H1 (cell line): ENCODE measurements at regions not wholly inside any gene's neighbourhood (a gene's known extent, or its start where the extent isn't known, plus 50 kb on each side); places are given as distances from the start of the nearest gene placed in this dataset.

Source experiments
- CTCF ChIA-PET: fragments of 300-600 bp; sonication (Branson Sonifier 250); formaldehyde crosslinking; loops from one replicate; lab custom pipeline; 2021; ENCODE audit not compliant: partially characterized antibody; lab: Charles Lee
- POLR2A ChIA-PET: fragments of 300-600 bp; sonication (Branson Sonifier 250); formaldehyde crosslinking; loops from one replicate; lab custom pipeline; 2021; ENCODE audit warnings: inconsistent platforms; ENCODE audit not compliant: partially characterized antibody; lab: Charles Lee
- DNase-seq, 2 experiments: peaks; one replicate each; pipeline versions ENCODE4 v3.0.0 to v3.0.0-alpha.2; 2010 to 2022; ENCODE audit warnings: low spot score in 2 of 2, low read depth in 1 of 2, mixed read lengths in 1 of 2
- FAIRE-seq: peaks from 2 replicates; lab custom pipeline; 2011; peaks lifted over from hg19 to GRCh38; lab: Jason Lieb, UNC
- H2AFZ ChIP-seq: 2 replicates; pipeline ENCODE4 v1.8.1; 2012; ENCODE audit warnings: low read length, inconsistent platforms
- H2AK5ac ChIP-seq: 2 replicates; pipeline ENCODE4 v1.6.1; 2013; ENCODE audit warnings: low read depth, low read length
- H2BK120ac ChIP-seq: replicated peaks from 2 replicates; pipeline ENCODE3; 2013; ENCODE audit warnings: low read depth, low read length, inconsistent platforms
- H2BK12ac ChIP-seq: 2 replicates; pipeline ENCODE4 v1.6.1; 2013; ENCODE audit warnings: low read depth, low read length
- H2BK15ac ChIP-seq: 2 replicates; pipeline ENCODE4 v1.6.1; 2013; ENCODE audit warnings: low read length
- H2BK20ac ChIP-seq: 2 replicates; pipeline ENCODE4 v1.6.1; 2013; ENCODE audit warnings: low read length
- H2BK5ac ChIP-seq: 2 replicates; pipeline ENCODE4 v1.6.1; 2013; ENCODE audit warnings: low read depth, low read length
- H3K14ac ChIP-seq: 2 replicates; pipeline ENCODE4 v1.6.1; 2013; ENCODE audit warnings: inconsistent platforms; ENCODE audit not compliant: insufficient read length
- H3K18ac ChIP-seq: 2 replicates; pipeline ENCODE4 v1.6.1; 2013; ENCODE audit warnings: low read length; ENCODE audit errors: extremely low read depth
- H3K23ac ChIP-seq: 2 replicates; pipeline ENCODE4 v1.6.1; 2013; ENCODE audit warnings: inconsistent platforms; ENCODE audit not compliant: insufficient read length
- H3K23me2 ChIP-seq: 2 replicates; pipeline ENCODE4 v1.6.1; 2013; ENCODE audit warnings: low read depth, low read length
- H3K27ac ChIP-seq: 2 replicates; pipeline ENCODE4 v1.6.1; 2011; ENCODE audit warnings: low read depth, low read length, inconsistent platforms
- H3K27me3 ChIP-seq, 4 experiments: replicated peaks in 1 of 4; 1 replicate in 1 of 4; 2 replicates in 3 of 4; pipeline versions ENCODE4 v1.6.1 to v1.8.1; 2011 to 2013; ENCODE audit warnings: low read length in 3 of 4, mild to moderate bottlenecking in 3 of 4, inconsistent platforms in 2 of 4, mixed read lengths in 2 of 4, moderate library complexity in 1 of 4; ENCODE audit not compliant: control insufficient read depth in 3 of 4, insufficient read depth in 3 of 4; ENCODE audit errors: extremely low read depth in 1 of 4
- H3K36me3 ChIP-seq, 4 experiments: 2 replicates each; pipeline versions ENCODE4 v1.6.1 to v1.8.1; 2011 to 2013; ENCODE audit warnings: mild to moderate bottlenecking in 4 of 4, low read length in 3 of 4, moderate library complexity in 2 of 4, control low read depth in 1 of 4, inconsistent platforms in 1 of 4; ENCODE audit not compliant: insufficient read depth in 4 of 4, control insufficient read depth in 2 of 4
- H3K4ac ChIP-seq: replicated peaks from 2 replicates; pipeline ENCODE3; 2013; ENCODE audit warnings: low read length, low read depth, mixed read lengths, inconsistent platforms; ENCODE audit not compliant: insufficient read length
- H3K4me1 ChIP-seq, 4 experiments: replicated peaks in 1 of 4; 1 replicate in 1 of 4; 2 replicates in 3 of 4; pipeline versions ENCODE4 v1.6.1 to v1.8.1; 2011 to 2013; ENCODE audit warnings: low read length in 3 of 4, inconsistent platforms in 2 of 4, mixed read lengths in 1 of 4; ENCODE audit not compliant: insufficient read depth in 4 of 4, control insufficient read depth in 3 of 4
- H3K4me2 ChIP-seq, 2 experiments: 2 replicates each; pipeline versions ENCODE4 v1.6.1 to v1.8.1; 2011 to 2013; ENCODE audit warnings: low read depth in 2 of 2, low read length in 2 of 2, control low read depth in 1 of 2, inconsistent platforms in 1 of 2, mild to moderate bottlenecking in 1 of 2; ENCODE audit not compliant: insufficient read depth in 1 of 2
- H3K4me3 ChIP-seq, 4 experiments: fragments of 200-600, 300-600 bp in 1 of 4; sonication (generic), shearing (Covaris generic), sonication (Bioruptor Twin) in 1 of 4; 2 replicates each; pipeline versions ENCODE4 v1.5.1 to v1.8.1; 2011 to 2016; ENCODE audit warnings: low read length in 4 of 4, low read depth in 3 of 4, control low read depth in 2 of 4, inconsistent platforms in 2 of 4, mild to moderate bottlenecking in 2 of 4, mixed read lengths in 1 of 4, moderate library complexity in 1 of 4; ENCODE audit not compliant: insufficient read depth in 2 of 4; ENCODE audit errors: extremely low read depth in 1 of 4
- H3K56ac ChIP-seq: replicated peaks from 2 replicates; pipeline ENCODE3; 2013; ENCODE audit warnings: low read depth, mild to moderate bottlenecking, mixed read lengths, low read length, inconsistent platforms; ENCODE audit not compliant: insufficient read length
- H3K79me1 ChIP-seq: 2 replicates; pipeline ENCODE4 v1.6.1; 2013; ENCODE audit warnings: low read depth, low read length, control low read depth
- H3K79me2 ChIP-seq, 2 experiments: 2 replicates each; pipeline versions ENCODE4 v1.6.1 to v1.8.1; 2012 to 2013; ENCODE audit warnings: low read length in 2 of 2, mild to moderate bottlenecking in 2 of 2, inconsistent platforms in 1 of 2; ENCODE audit not compliant: insufficient read depth in 2 of 2, control insufficient read depth in 1 of 2
- H3K9ac ChIP-seq, 4 experiments: replicated peaks in 1 of 4; 1 replicate in 1 of 4; 2 replicates in 3 of 4; pipeline versions ENCODE4 v1.6.1 to v1.8.1; 2011 to 2013; ENCODE audit warnings: low read depth in 3 of 4, low read length in 3 of 4, control low read depth in 2 of 4, mild to moderate bottlenecking in 2 of 4, moderate library complexity in 2 of 4, inconsistent platforms in 1 of 4; ENCODE audit errors: extremely low read depth in 1 of 4
- H3K9me3 ChIP-seq, 2 experiments: 2 replicates each; pipeline versions ENCODE4 v1.6.1 to v1.8.1; 2012 to 2013; ENCODE audit warnings: mild to moderate bottlenecking in 2 of 2, moderate library complexity in 2 of 2, control low read depth in 1 of 2, inconsistent platforms in 1 of 2, low read depth in 1 of 2, low read length in 1 of 2, mixed read lengths in 1 of 2; ENCODE audit not compliant: insufficient read depth in 2 of 2
- H4K20me1 ChIP-seq, 2 experiments: replicated peaks in 1 of 2; 2 replicates each; pipeline versions ENCODE3 to v1.8.1; 2011 to 2013; ENCODE audit warnings: inconsistent platforms in 2 of 2, low read length in 2 of 2, mild to moderate bottlenecking in 1 of 2; ENCODE audit not compliant: insufficient read depth in 2 of 2, control insufficient read depth in 1 of 2
- H4K5ac ChIP-seq: 2 replicates; pipeline ENCODE4 v1.6.1; 2013; ENCODE audit warnings: low read length, low read depth, mixed read lengths, inconsistent platforms; ENCODE audit not compliant: insufficient read length
- H4K8ac ChIP-seq: 2 replicates; pipeline ENCODE4 v1.8.0; 2013; ENCODE audit warnings: mild to moderate bottlenecking, moderate library complexity, low read length, inconsistent platforms; ENCODE audit not compliant: insufficient read depth; ENCODE audit errors: extremely low read depth
- H4K91ac ChIP-seq: replicated peaks from 2 replicates; pipeline ENCODE3; 2013; ENCODE audit warnings: low read length, mixed read lengths, inconsistent platforms; ENCODE audit not compliant: insufficient read length
- ATF3 ChIP-seq: IDR thresholded peaks from 2 replicates; pipeline ENCODE4 v1.6.1; 2011; ENCODE audit warnings: low read depth, mild to moderate bottlenecking, low read length; ENCODE audit not compliant: insufficient read depth
- CEBPB ChIP-seq: IDR thresholded peaks from 2 replicates; pipeline ENCODE4 v1.6.1; 2012; ENCODE audit warnings: low read depth, low read length
- CHD2 ChIP-seq: IDR thresholded peaks from 2 replicates; pipeline ENCODE4 v1.6.1; 2012; ENCODE audit warnings: low read length, improper control_type of control experiment
- CTBP2 ChIP-seq: IDR thresholded peaks from 2 replicates; pipeline ENCODE4 v1.7.0; 2011; ENCODE audit warnings: borderline replicate concordance, mild to moderate bottlenecking, moderate library complexity, mixed read lengths, low read length; ENCODE audit not compliant: insufficient read depth, insufficient read length
- GABPA ChIP-seq: IDR thresholded peaks from 2 replicates; pipeline ENCODE4 v1.6.1; 2011; ENCODE audit warnings: mild to moderate bottlenecking, low read length, moderate library complexity, borderline replicate concordance; ENCODE audit not compliant: insufficient read depth
- JUN ChIP-seq: IDR thresholded peaks from 2 replicates; pipeline ENCODE4 v1.6.1; 2011; ENCODE audit warnings: low read depth, mild to moderate bottlenecking, improper control_type of control experiment, low read length
- KDM1A ChIP-seq: fragments of 200-600, 300-600 bp; sonication (generic); IDR thresholded peaks from 2 replicates; pipeline ENCODE4 v1.7.1; 2016; ENCODE audit warnings: mild to moderate bottlenecking, low read length, borderline replicate concordance
- KDM4A ChIP-seq: IDR thresholded peaks from one replicate; pipeline ENCODE4 v1.7.1; 2012; ENCODE audit warnings: low read depth, mild to moderate bottlenecking, moderate library complexity, low read length, inconsistent platforms; ENCODE audit not compliant: severe bottlenecking
- MAFK ChIP-seq: IDR thresholded peaks from 2 replicates; pipeline ENCODE4 v1.6.1; 2012; ENCODE audit warnings: low read depth, mild to moderate bottlenecking, improper control_type of control experiment, low read length
- POLR2AphosphoS5 ChIP-seq: IDR thresholded peaks from 2 replicates; pipeline ENCODE4 v1.6.1; 2011; ENCODE audit warnings: low read depth, low read length
- POU5F1 ChIP-seq: IDR thresholded peaks from 2 replicates; pipeline ENCODE4 v1.6.1; 2011; ENCODE audit warnings: low read depth, mild to moderate bottlenecking, low read length, moderate library complexity
- RBBP5 ChIP-seq: IDR thresholded peaks from 2 replicates; pipeline ENCODE4 v1.7.1; 2012; ENCODE audit warnings: low read depth, mild to moderate bottlenecking, inconsistent platforms, low read length, moderate library complexity, borderline replicate concordance
- SP2 ChIP-seq: IDR thresholded peaks from 2 replicates; pipeline ENCODE4 v1.6.1; 2012; ENCODE audit warnings: mild to moderate bottlenecking, low read length, inconsistent platforms
- SRF ChIP-seq: IDR thresholded peaks from 2 replicates; pipeline ENCODE4 v1.6.1; 2011; ENCODE audit warnings: mild to moderate bottlenecking, low read depth, low read length, moderate library complexity
- WGBS, 2 experiments: shearing (Covaris generic) in 1 of 2; methylation state at CpG; one replicate each; pipeline versions ENCODE4 v1.1.6 to v1.1.7; 2013 to 2015; ENCODE audit warnings: low lambda C conversion rate in 2 of 2, mixed read lengths in 2 of 2, inconsistent platforms in 1 of 2, low coverage in 1 of 2, missing lambda C conversion rate in 1 of 2; ENCODE audit not compliant: insufficient replicate concordance in 2 of 2, insufficient coverage in 1 of 2, insufficient read length in 1 of 2; ENCODE audit errors: extremely low coverage in 1 of 2, missing lambda C conversion rate in 1 of 2; 5-methylcytosine and 5-hydroxymethylcytosine counted together

GRCh38 chr1:213596729-213597128 lies 391.0 kb upstream of the PROX1 start:
- CTCF ChIA-PET: no interaction called here
- no peak for DNase-seq
- no peak overlapping the region for H3K4ac ChIP-seq
- H3K56ac ChIP-seq: no peak overlapping the region
- TF ChIP-seq POLR2AphosphoS5 (no peak), POU5F1 (no peak), ATF3 (no peak), CTBP2 (no peak), SRF (no peak), KDM1A (no peak), GABPA (no peak), MAFK (no peak), SP2 (no peak), CHD2 (no peak), CEBPB (no peak), KDM4A (no peak), RBBP5 (no peak), JUN (no peak)
- TF ChIP-seq, all 59 proteins: peak for 0
- no peak overlapping the region for H4K5ac ChIP-seq
- no peaks in the 10 kb centered on the region for H3K79me2 ChIP-seq
- H3K27me3 ChIP-seq: no peaks in the 10 kb centered on the region
- H3K9ac ChIP-seq: no peak overlapping the region
- 90% methylated on average over 7 of the region's 7 CpGs; no CpG with 5 or more reads in 1 of the 2 experiments for WGBS, 2 experiments
- no peak overlapping the region for H2BK5ac ChIP-seq
- FAIRE-seq: no peak
- H3K23me2 ChIP-seq: no peaks in the 10 kb centered on the region; the same call in 1 of the 2 replicates
- H2AFZ ChIP-seq: no peak overlapping the region
- no peak overlapping the region for H3K14ac ChIP-seq
- no peak overlapping the region for H3K4me3 ChIP-seq
- H3K79me1 ChIP-seq: no peaks in the 10 kb centered on the region
- H2BK20ac ChIP-seq: no peak overlapping the region
- H3K23ac ChIP-seq: no peak overlapping the region
- no peak overlapping the region for H4K91ac ChIP-seq
- H3K18ac ChIP-seq: no peak overlapping the region
- H2AK5ac ChIP-seq: no peak overlapping the region
- H3K36me3 ChIP-seq: no peaks in the 10 kb centered on the region
- POLR2A ChIA-PET: no interaction called here
- no peaks in the 10 kb centered on the region for H4K20me1 ChIP-seq
- H3K9me3 ChIP-seq: no peaks in the 10 kb centered on the region
- H2BK12ac ChIP-seq: no peak overlapping the region
- no peaks in the 10 kb centered on the region for H3K4me1 ChIP-seq
- H3K4me2 ChIP-seq: no peak overlapping the region
- H2BK15ac ChIP-seq: no peak overlapping the region
- no peak overlapping the region for H3K27ac ChIP-seq
- H2BK120ac ChIP-seq: no peak overlapping the region
- no peak overlapping the region for H4K8ac ChIP-seq
